Testis (tissue), 2 donors: ENCODE measurements at regions not wholly inside any gene's neighbourhood (a gene's known extent, or its start where the extent isn't known, plus 50 kb on each side); places are given as distances from the start of the nearest gene placed in this dataset.

Experiments used
- DNase-seq: peaks from one replicate; pipeline ENCODE4 v3.0.0-alpha.2; 2019
- H3K27ac ChIP-seq, 2 donors: fragments of 200-600 bp; sonication (generic); one replicate each; pipeline ENCODE4 v1.5.1; 2019
- H3K27me3 ChIP-seq: fragments of 200-600 bp; sonication (generic); one replicate; pipeline ENCODE4 v1.5.1; 2019
- H3K36me3 ChIP-seq: fragments of 200-600 bp; sonication (generic); one replicate; pipeline ENCODE4 v1.5.1; 2017; ENCODE audit warnings: low read depth; ENCODE audit errors: missing control alignments
- H3K4me1 ChIP-seq: fragments of 200-600 bp; sonication (generic); one replicate; pipeline ENCODE4 v1.5.1; 2019
- H3K4me3 ChIP-seq, 2 donors: fragments of 200-600 bp; sonication (generic); one replicate each; pipeline ENCODE4 v1.5.1; 2017 to 2019
- H3K9me3 ChIP-seq: fragments of 200-600 bp; sonication (generic); one replicate; pipeline ENCODE4 v1.5.1; 2017
- POLR2A ChIP-seq: fragments of 450-650 bp; IDR thresholded peaks from one replicate; pipeline ENCODE4 v1.6.1; 2017; ENCODE audit warnings: antibody characterized with exemption, mild to moderate bottlenecking, moderate library complexity
- WGBS, 2 donors: methylation state at CpG; one replicate each; pipeline ENCODE4 v1.1.5; 2018; 5-methylcytosine and 5-hydroxymethylcytosine counted together
- intact Hi-C: fragments of 100-400 bp; cut with DNase I; formaldehyde crosslinking; loops from one replicate; pipeline ENCODE4 v1.15.1; 2023; ENCODE audit warnings: low total_unique reads
- TF ChIP-seq, protein P1 (sequence below), 3 experiments: fragments of 450-650 bp in 2 of 3; fragments of 200-600 bp in 1 of 3; sonication (generic) in 1 of 3; IDR thresholded peaks; one replicate each; pipeline ENCODE4 v1.5.1; 2016 to 2019; ENCODE audit warnings: antibody characterized with exemption in 3 of 3, mild to moderate bottlenecking in 2 of 3, moderate library complexity in 1 of 3

GRCh38 chr2:219965287-219966194, 338.1 kb downstream of the SLC4A3 start:
- Histone ChIP-seq H3K4me1 (no peaks in the 10 kb centered on the region), H3K27ac (no peak overlapping the region), H3K4me3 (no peak overlapping the region), H3K9me3 (no peaks in the 10 kb centered on the region), H3K27me3 (no peaks in the 10 kb centered on the region), H3K36me3 (no peaks in the 10 kb centered on the region)
- intact Hi-C loops: no loop called here
- no peak for TF ChIP-seq POLR2A
- TF ChIP-seq, protein P1, sequence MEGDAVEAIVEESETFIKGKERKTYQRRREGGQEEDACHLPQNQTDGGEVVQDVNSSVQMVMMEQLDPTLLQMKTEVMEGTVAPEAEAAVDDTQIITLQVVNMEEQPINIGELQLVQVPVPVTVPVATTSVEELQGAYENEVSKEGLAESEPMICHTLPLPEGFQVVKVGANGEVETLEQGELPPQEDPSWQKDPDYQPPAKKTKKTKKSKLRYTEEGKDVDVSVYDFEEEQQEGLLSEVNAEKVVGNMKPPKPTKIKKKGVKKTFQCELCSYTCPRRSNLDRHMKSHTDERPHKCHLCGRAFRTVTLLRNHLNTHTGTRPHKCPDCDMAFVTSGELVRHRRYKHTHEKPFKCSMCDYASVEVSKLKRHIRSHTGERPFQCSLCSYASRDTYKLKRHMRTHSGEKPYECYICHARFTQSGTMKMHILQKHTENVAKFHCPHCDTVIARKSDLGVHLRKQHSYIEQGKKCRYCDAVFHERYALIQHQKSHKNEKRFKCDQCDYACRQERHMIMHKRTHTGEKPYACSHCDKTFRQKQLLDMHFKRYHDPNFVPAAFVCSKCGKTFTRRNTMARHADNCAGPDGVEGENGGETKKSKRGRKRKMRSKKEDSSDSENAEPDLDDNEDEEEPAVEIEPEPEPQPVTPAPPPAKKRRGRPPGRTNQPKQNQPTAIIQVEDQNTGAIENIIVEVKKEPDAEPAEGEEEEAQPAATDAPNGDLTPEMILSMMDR (IDR thresholded peaks at IDR 0.05): no peak
- no peak for DNase-seq
- 66 to 76% methylated on average over 5 of the region's 5 CpGs for WGBS, 2 donors

GRCh38 chr2:219967247-219968245, 340.1 kb downstream of the SLC4A3 start:
- Histone ChIP-seq H3K4me3 (no peak overlapping the region), H3K4me1 (no peaks in the 10 kb centered on the region), H3K36me3 (no peaks in the 10 kb centered on the region), H3K9me3 (no peaks in the 10 kb centered on the region), H3K27ac (no peak overlapping the region), H3K27me3 (no peaks in the 10 kb centered on the region)
- no peak for TF ChIP-seq POLR2A
- TF ChIP-seq, protein P1 (IDR thresholded peaks at IDR 0.05): no peak
- WGBS, 2 donors: 72 to 83% methylated on average over 8 of the region's 8 CpGs
- intact Hi-C loops: no loop called here
- DNase-seq: no peak

GRCh38 chr2:219968685-219969345, 341.4 kb downstream of the SLC4A3 start:
- Histone ChIP-seq H3K36me3 (no peaks in the 10 kb centered on the region), H3K9me3 (no peaks in the 10 kb centered on the region), H3K27ac (no peak overlapping the region), H3K4me3 (no peak overlapping the region), H3K4me1 (no peaks in the 10 kb centered on the region), H3K27me3 (no peaks in the 10 kb centered on the region)
- TF ChIP-seq, protein P1 (IDR thresholded peaks at IDR 0.05): no peak
- no peak for TF ChIP-seq POLR2A
- no peak for DNase-seq
- 89 to 93% methylated on average over 6 of the region's 6 CpGs for WGBS, 2 donors
- intact Hi-C loops: no loop called here

DNA sequence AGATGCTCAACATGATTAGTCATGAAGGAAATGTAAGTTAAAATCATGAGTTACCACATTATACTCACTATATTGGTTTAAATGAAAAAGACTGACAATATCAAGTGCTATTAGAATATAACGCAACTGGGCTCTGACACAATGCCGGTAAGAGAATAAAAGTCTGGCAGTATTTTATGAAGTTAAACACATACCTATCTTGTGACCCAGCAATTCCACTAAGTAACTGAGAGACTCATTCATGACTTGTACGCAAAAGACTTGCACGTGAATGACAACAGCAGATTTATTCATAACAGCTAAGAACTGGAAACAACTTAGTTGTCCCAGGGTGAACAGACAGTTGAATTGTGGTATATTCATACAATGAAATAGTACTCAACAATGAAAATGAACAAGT, 342.1 kb downstream of the SLC4A3 start:
- DNase-seq: no peak
- no peak for TF ChIP-seq POLR2A
- TF ChIP-seq, protein P1 (IDR thresholded peaks at IDR 0.05): no peak
- no peaks in the 10 kb centered on the region for H3K9me3 ChIP-seq
- 94 to 97% methylated on average over 4 of the region's 4 CpGs for WGBS, 2 donors
- H3K27me3 ChIP-seq: no peaks in the 10 kb centered on the region
- no peaks in the 10 kb centered on the region for H3K4me1 ChIP-seq
- no peak overlapping the region for H3K4me3 ChIP-seq
- no peaks in the 10 kb centered on the region for H3K36me3 ChIP-seq
- intact Hi-C loops: no loop called here
- no peak overlapping the region for H3K27ac ChIP-seq
